ENCODE measurements at regions not wholly inside any gene's neighbourhood (a gene's known extent, or its start where the extent isn't known, plus 50 kb on each side); places are given as distances from the start of the nearest gene placed in this dataset.

DNA sequence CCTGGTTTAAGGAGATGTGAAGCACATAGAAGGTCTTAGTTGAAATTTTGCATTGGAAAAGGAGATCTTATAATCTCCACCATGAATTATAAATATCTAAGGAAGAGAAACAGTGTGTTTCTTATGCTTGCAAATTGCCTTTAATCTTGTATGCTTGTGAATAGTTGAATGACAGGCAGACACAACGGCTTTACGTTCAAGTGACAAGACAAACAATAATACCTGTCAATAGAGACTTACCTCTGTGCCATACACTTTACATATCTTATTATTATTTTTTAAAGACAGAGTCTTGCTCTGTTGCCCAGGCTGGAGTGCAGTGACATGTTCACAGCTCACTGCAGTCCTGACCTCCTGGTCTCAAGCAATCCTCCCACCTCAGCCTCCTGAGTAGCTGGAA lies 113.7 kb downstream of the QPCT start:
- TF ChIP-seq, protein P1, sequence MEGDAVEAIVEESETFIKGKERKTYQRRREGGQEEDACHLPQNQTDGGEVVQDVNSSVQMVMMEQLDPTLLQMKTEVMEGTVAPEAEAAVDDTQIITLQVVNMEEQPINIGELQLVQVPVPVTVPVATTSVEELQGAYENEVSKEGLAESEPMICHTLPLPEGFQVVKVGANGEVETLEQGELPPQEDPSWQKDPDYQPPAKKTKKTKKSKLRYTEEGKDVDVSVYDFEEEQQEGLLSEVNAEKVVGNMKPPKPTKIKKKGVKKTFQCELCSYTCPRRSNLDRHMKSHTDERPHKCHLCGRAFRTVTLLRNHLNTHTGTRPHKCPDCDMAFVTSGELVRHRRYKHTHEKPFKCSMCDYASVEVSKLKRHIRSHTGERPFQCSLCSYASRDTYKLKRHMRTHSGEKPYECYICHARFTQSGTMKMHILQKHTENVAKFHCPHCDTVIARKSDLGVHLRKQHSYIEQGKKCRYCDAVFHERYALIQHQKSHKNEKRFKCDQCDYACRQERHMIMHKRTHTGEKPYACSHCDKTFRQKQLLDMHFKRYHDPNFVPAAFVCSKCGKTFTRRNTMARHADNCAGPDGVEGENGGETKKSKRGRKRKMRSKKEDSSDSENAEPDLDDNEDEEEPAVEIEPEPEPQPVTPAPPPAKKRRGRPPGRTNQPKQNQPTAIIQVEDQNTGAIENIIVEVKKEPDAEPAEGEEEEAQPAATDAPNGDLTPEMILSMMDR (IDR thresholded peaks at IDR 0.05; ENCODE audit: low read depth, low read length), result no peak
- no peak for TF ChIP-seq EZH2phosphoT487 (IDR thresholded peaks at IDR 0.05; ENCODE audit: low read depth)

Measured in OCI-LY3 (cell line).